SKM-1 treated with dmso at 0.1 percent for 144 hours (cell line): ENCODE measurements at regions not wholly inside any gene's neighbourhood (a gene's known extent, or its start where the extent isn't known, plus 50 kb on each side); places are given as distances from the start of the nearest gene placed in this dataset.

ENCODE experiments used
- DNase-seq: peaks from one replicate; lab custom pipeline; 2025; ENCODE audit not compliant: unreplicated experiment; lab: John Stamatoyannopoulos, UW

GRCh38 chr17:54793271-54793670, 107.4 kb upstream of the TOM1L1 start:
- no peak for DNase-seq

GRCh38 chr17:54795046-54795445, 105.6 kb upstream of the TOM1L1 start:
- DNase-seq = peak; percentile 3

- no peak for DNase-seq
These were observed 93.3 kb upstream of the TOM1L1 start for GRCh38 chr17:54807331-54807730.

GRCh38 chr17:54813896-54814295, 86.8 kb upstream of the TOM1L1 start:
- DNase-seq = no peak

GRCh38 chr17:54814371-54814770, 86.3 kb upstream of the TOM1L1 start:
- no peak for DNase-seq

- DNase-seq = no peak
These were observed 66.6 kb upstream of the TOM1L1 start for GRCh38 chr17:54834086-54834485.

GRCh38 chr17:54835015-54835414, 65.6 kb upstream of the TOM1L1 start:
- DNase-seq = no peak

- no peak for DNase-seq
These were observed 63.8 kb upstream of the TOM1L1 start for GRCh38 chr17:54836723-54837462.

- DNase-seq = no peak
These were observed 61.8 kb upstream of the TOM1L1 start for GRCh38 chr17:54838651-54839421.

GRCh38 chr17:54839447-54839846, 61.2 kb upstream of the TOM1L1 start:
- no peak for DNase-seq

GRCh38 chr17:54840885-54841591, 59.6 kb upstream of the TOM1L1 start:
- DNase-seq = no peak

- DNase-seq = no peak
These were observed 59.0 kb upstream of the TOM1L1 start for GRCh38 chr17:54841656-54842055.

- DNase-seq = no peak
These were observed 56.4 kb upstream of the TOM1L1 start for GRCh38 chr17:54844233-54844632.

GRCh38 chr17:54848368-54848987, 52.2 kb upstream of the TOM1L1 start:
- no peak for DNase-seq

- DNase-seq = no peak
These were observed 51.0 kb upstream of the TOM1L1 start for GRCh38 chr17:54849660-54850059.
